Stimulated activated CD8-positive, alpha-beta memory T cell treated with anti-CD3 and anti-CD28 coated beads, Interleukin-12 subunit alpha, Interleukin-12 subunit beta, amount 100 ng/mL, for 24 hours (primary cell): ENCODE measurements at regions not wholly inside any gene's neighbourhood (a gene's known extent, or its start where the extent isn't known, plus 50 kb on each side); places are given as distances from the start of the nearest gene placed in this dataset.

ENCODE experiments used
- DNase-seq: peaks from one replicate; pipeline ENCODE4 v3.0.0-alpha.2; 2020; ENCODE audit errors: extremely low read depth

GRCh38 chr10:10564081-10564794 is 453.4 kb upstream of the CELF2 start:
- no peak for DNase-seq

GRCh38 chr10:10576937-10577336 is 440.7 kb upstream of the CELF2 start:
- DNase-seq: no peak

- no peak for DNase-seq
These were observed 438.0 kb upstream of the CELF2 start for GRCh38 chr10:10579709-10580108.

GRCh38 chr10:10584161-10584560 is 433.5 kb upstream of the CELF2 start:
- no peak for DNase-seq

GRCh38 chr10:10587744-10588393 is 429.8 kb upstream of the CELF2 start:
- DNase-seq: no peak

- DNase-seq: no peak
These were observed 427.9 kb upstream of the CELF2 start for GRCh38 chr10:10589540-10590303.

- DNase-seq: no peak
These were observed 425.8 kb upstream of the CELF2 start for GRCh38 chr10:10591715-10592341.

- DNase-seq: no peak
These were observed 421.4 kb upstream of the CELF2 start for GRCh38 chr10:10596256-10596655.

GRCh38 chr10:10598297-10598696 is 419.4 kb upstream of the CELF2 start:
- DNase-seq: no peak

GRCh38 chr10:10600004-10600403 is 417.7 kb upstream of the CELF2 start:
- no peak for DNase-seq

- DNase-seq: no peak
These were observed 412.1 kb upstream of the CELF2 start for GRCh38 chr10:10605551-10606081.

GRCh38 chr10:10609379-10609955 is 408.2 kb upstream of the CELF2 start:
- no peak for DNase-seq

- no peak for DNase-seq
These were observed 407.5 kb upstream of the CELF2 start for GRCh38 chr10:10610171-10610570.

- DNase-seq: no peak
These were observed 405.5 kb upstream of the CELF2 start for GRCh38 chr10:10612151-10612550.

- no peak for DNase-seq
These were observed 403.9 kb upstream of the CELF2 start for GRCh38 chr10:10613656-10614244.

- no peak for DNase-seq
These were observed 400.0 kb upstream of the CELF2 start for GRCh38 chr10:10617686-10618085.

GRCh38 chr10:10618139-10618538 is 399.5 kb upstream of the CELF2 start:
- DNase-seq: no peak

- no peak for DNase-seq
These were observed 393.6 kb upstream of the CELF2 start for GRCh38 chr10:10623958-10624566.

- no peak for DNase-seq
These were observed 393.1 kb upstream of the CELF2 start for GRCh38 chr10:10624567-10624962.

- no peak for DNase-seq
These were observed 392.2 kb upstream of the CELF2 start for GRCh38 chr10:10625491-10625890.

- DNase-seq: no peak
These were observed 390.9 kb upstream of the CELF2 start for GRCh38 chr10:10626734-10627133.
